ENCODE measurements at regions not wholly inside any gene's neighbourhood (a gene's known extent, or its start where the extent isn't known, plus 50 kb on each side); places are given as distances from the start of the nearest gene placed in this dataset.

DNA sequence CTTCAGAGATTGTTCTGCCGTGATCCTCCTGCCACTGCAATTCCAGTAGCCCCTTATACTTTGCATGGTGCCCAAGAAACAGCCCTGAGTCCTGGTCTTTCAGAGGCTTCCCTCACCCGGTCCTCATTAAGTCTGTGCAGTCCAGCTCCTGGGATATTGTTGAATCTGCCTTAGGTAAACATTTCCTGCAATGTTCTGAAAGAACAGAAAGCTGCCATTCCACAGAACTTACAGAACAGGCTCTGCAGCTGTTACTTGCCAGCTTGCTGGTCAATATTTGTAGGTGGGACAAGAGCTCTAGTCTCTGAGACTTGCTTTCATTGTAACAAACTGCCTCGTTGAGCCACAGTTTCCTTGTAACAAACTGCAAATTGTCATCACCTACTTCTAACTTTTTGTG is 115.0 kb upstream of the KIF5B start:
- no peak for DNase-seq (ENCODE audit: low read depth, low spot score)

- no peak for DNase-seq (ENCODE audit: low read depth, low spot score)
Observed at GRCh38 chr10:32169556-32169955, 113.3 kb upstream of the KIF5B start.

DNA sequence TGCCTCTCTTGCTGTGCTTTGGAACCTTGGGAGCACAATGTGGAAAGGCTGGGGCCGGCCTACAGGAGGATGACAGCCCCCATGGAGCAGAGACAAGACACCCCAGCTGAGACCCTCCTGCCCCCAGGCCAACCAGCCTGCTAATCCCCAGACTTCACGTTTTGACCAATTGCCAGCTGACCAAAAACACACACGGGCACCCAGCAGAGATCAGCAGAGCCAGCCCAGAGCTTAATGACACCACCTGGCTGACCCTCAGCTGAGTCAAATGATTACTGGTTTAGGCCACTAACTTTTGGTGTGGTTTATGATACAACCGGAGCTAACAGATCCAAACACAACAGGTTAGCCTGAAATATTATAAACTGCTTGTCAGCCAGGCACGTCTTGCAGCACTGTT is 111.2 kb upstream of the KIF5B start:
- DNase-seq (ENCODE audit: low read depth, low spot score), result no peak

GRCh38 chr10:32166365-32166764 is 110.1 kb upstream of the KIF5B start:
- no peak for DNase-seq (ENCODE audit: low read depth, low spot score)

- no peak for DNase-seq (ENCODE audit: low read depth, low spot score)
Observed at GRCh38 chr10:32163762-32164148, 107.5 kb upstream of the KIF5B start.

- DNase-seq (ENCODE audit: low read depth, low spot score), result no peak
Observed at GRCh38 chr10:32163071-32163761, 107.0 kb upstream of the KIF5B start.

DNA sequence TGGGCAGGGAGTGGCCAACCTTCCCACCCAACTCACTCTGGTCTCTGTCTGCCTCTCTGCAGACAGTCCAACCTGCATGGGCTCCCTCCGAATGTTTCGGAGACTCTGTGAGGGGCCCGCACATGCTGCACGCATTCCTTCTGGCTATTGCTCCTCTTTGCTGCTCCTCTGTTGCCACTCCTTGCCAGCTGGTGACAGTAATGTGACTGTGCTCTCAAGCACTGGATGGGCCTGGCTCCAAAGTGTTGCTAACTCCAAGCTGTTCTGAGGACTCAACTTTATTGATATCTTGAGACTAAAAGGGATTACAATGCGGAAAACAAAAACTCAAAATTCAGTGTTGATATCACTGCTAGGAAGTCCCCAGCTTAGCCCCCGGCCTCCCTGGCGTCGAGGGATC is 105.4 kb upstream of the KIF5B start:
- no peak for DNase-seq (ENCODE audit: low read depth, low spot score)

GRCh38 chr10:32160864-32161263 is 104.6 kb upstream of the KIF5B start:
- no peak for DNase-seq (ENCODE audit: low read depth, low spot score)

DNA sequence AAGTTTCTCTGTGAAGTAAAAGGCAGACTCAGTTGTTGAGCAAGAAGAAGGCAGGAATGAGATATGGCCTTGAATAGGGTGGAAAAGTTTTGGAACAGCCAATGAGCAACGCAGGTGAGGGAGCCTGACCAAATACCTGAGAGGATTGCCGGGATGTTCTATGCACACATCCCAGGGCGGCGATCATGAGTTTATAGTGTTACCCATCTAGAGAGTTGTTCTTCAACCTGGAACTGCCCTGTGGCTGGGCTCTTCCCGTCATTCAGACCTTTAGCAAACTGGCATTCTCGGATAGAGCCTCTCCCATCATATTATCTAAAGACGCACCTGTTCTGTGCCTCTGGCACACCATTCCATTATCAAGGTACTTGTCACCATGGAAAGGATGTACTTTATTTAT is 103.0 kb upstream of the KIF5B start:
- DNase-seq (ENCODE audit: low read depth, low spot score), result no peak

DNA sequence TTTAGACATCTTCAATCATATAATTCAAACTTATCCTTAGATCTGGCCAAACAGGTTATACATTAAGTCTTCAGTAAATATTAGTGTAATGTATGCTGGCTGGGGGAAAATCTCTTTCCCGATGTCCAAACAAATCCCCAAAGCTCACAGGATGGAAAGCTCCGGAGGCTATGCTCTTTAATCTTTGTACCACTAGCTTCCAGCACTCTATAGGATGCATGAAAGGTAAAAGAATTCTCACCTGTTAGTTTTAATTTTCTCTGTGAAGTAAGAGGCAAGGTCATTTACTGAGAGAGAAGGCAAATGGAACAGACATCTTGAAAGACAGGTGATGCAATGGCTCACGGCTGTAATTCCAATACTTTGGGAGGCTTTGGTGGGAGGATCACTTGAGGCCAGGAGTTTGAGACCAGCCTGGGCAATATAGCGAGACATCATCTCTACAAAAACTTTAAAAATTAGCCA is 99.8 kb upstream of the KIF5B start:
- no peak for DNase-seq (ENCODE audit: low read depth, low spot score)

DNA sequence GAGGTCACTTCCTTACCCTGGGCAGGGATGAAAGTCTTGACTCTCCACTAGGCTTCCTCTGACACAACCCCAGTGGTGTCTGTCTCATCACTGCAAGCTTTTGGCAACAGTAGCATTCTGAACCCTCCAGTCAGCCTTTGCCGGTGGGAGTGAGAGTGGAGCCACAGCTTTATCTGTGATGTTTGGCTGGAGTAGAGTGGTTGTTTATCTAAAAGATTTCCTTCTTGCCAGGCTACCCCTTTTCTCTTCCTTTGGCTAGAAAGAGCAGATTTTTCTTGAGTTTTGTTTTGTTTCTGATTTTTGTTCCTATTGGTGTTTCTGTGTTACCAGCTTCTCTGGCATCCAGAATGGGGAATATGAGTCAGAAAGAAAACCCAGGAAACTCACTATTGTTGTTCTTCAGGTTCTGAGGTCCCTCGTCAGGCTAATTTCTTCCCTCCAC is 98.9 kb upstream of the KIF5B start:
- DNase-seq (ENCODE audit: low read depth, low spot score), result no peak

- DNase-seq (ENCODE audit: low read depth, low spot score), result no peak
Observed at GRCh38 chr10:32153931-32154330, 97.7 kb upstream of the KIF5B start.

GRCh38 chr10:32153252-32153651 is 97.0 kb upstream of the KIF5B start:
- no peak for DNase-seq (ENCODE audit: low read depth, low spot score)

DNA sequence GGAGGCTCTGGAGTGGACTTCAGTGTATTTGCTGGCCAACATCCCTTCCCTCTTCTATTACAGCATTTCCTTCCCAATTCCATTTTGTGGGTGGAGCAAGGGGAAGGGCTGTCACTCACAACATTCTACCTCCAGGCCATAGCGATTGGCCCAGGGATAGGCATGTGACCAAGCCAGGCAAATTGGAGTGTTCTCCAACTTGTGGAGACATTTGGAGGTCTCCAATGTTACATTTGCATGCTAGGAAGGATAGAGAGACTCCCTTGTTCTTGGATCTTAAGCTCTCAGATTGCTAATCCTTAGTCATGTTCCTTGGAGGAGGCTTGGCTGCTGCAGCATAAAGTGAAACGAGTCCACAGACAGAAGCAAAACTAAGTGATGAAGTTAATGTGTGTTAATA is 95.6 kb upstream of the KIF5B start:
- no peak for DNase-seq (ENCODE audit: low read depth, low spot score)

DNA sequence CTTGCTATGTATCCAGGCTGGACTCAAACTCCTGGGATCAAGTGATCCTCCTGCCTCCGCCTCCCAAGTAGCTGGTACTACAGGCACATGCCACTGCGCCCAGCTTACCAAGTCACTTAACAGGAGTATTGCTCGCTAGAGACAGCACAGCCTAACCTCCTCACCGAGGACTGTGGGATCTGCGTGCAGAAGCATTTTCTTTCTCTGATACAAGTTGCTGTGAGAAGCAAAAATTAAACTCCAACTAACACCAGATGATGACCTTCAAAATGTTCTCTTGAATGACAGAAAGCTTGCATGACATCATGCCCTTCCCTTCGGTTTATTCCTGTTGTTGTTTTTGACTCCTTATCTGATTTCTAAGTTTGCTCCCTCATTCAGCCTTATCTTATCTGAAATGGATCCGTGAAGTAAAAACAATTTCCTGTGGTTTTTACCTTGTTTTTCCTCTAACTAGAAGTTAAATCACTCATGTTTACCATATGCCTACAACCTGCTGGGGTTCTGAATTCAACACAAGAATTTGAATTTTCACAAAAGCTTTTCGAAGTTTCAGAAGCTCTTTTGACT is 94.4 kb upstream of the KIF5B start:
- DNase-seq (ENCODE audit: low read depth, low spot score), result no peak

GRCh38 chr10:32149252-32149955 is 93.2 kb upstream of the KIF5B start:
- no peak for DNase-seq (ENCODE audit: low read depth, low spot score)

GRCh38 chr10:32148864-32149251 is 92.6 kb upstream of the KIF5B start:
- no peak for DNase-seq (ENCODE audit: low read depth, low spot score)

DNA sequence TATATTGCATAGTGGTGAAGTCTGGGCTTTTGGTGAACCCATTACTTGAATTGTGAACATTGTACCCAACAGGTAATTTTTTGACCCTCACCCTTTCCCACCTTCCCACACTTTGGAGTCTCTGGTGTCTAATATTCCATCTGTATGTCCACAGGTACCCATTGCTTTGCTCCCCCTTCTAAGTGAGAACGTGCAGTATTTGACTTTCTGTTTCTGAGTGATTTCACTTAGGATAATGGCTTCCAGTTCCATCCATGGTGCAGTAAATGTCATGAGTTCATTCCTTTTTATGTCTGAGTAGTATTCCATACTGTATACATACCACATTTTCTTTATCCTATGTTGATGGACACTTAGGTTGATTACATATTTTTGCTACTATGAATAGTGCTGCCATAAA is 91.5 kb upstream of the KIF5B start:
- no peak for DNase-seq (ENCODE audit: low read depth, low spot score)

DNA sequence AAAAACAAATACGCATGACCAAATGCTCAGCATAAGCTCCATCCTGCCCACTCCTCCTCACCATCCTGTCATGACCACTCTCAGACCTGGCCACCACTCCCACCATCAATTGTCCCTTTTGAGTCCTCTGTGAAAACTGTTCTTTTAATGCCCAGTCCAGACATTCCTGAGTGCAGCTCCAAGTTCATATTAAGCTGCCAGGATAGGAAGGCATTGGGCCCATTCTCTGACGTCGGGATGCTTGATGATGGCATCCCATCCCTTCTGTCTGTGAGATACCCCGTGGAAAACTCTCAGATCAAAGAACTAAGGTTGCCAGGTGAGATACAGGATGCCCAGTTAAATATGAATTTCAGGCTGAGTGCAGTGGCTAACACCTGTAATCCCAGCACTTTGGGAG is 89.9 kb upstream of the KIF5B start:
- no peak for DNase-seq (ENCODE audit: low read depth, low spot score)

DNA sequence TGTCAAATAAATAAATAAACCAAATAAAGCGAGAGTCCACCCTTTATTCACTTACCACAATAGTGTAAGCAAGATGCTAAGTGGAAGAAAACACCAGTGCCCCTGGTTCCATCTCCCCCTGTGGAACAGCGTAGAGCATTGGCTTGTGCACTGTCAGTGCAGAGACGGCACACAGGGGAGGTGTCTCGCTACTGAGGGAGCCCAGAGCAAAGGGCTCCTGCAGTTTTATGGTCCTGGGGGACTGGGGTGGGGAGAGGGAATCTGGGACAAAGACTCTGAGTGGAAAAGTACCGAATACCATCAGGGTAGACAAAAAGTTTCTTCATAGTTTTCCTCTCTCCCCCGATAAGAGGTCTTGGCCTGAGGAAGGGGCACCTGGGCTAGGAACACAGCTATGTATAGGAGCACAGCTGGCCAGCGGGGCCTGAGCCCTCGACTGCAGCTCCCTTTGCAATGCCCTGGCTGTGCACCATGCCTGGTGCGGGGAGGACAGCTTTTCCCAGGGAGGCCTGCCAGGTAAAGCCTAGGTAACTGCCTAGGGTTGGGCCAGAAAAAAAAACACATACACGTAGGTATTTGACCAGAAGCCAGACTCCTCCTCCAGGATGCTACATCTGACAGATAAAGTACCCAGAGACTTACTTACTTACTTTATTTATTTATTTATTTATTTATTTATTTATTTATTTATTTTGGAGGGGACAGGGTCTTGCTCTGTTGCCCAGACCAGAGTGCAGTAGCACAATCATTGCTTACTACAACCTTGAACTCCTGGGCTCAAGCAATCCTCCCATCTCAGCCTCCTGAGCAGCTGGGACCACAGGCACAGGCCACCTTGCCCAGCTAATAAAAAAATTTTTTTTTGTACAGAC is 88.8 kb upstream of the KIF5B start:
- DNase-seq (ENCODE audit: low read depth, low spot score), result no peak

DNA sequence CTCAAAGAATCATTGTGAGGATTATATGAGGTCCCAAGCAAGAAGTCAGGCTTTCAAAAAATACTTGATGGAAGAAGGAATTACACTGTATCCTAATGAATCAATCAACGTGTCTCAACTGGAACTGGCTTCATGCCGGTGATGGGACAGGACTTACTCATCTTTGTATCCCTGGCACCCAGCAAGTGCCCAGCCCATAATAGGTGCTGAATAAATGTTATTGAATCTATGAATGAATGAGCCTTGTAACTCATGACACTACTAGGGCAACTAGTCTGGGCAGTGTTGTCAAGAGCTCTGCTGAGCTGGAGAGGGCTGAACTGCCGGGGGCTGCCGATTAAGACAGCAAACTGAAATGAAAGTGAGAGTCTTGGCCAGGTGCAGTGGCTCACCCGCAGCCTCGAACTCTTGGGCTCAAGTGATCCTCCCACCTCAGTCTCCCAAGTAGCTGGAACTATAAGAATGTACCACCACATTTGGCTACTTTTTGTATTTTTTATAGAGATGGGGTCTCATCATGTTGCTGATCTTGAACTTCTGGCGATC is 87.2 kb upstream of the KIF5B start:
- DNase-seq (ENCODE audit: low read depth, low spot score), result no peak

DNA sequence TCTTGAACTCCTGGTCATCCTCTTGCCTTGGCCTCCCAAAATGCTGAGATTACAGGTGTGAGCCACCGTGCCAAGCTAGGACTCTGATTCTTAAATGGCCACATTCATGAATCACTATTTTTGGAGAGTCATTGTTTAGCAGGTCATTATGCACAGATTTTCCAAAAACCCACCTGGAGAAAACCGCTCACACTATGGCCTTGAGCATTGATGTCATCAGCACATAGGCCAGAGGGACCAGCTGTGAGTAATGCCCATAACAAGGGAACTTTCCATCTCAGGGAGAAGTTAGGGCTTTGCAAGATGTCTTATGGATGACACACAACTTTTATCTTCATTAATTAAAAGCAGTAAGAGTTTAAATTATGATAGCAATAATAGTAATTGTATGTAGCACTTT is 86.4 kb upstream of the KIF5B start:
- no peak for DNase-seq (ENCODE audit: low read depth, low spot score)

All from activated CD4-positive, CD25-positive, alpha-beta regulatory T cell treated with anti-CD3 and anti-CD28 coated beads, Interleukin-2, amount 50 U/mL, for 16 hours (primary cell).